Right lobe of liver (tissue), 6 donors: ENCODE measurements at regions not wholly inside any gene's neighbourhood (a gene's known extent, or its start where the extent isn't known, plus 50 kb on each side); places are given as distances from the start of the nearest gene placed in this dataset.

Experiments used
- ATAC-seq, 4 donors: fragments of 200-7000 bp; cut with Tn5 transposase; one replicate each; pipeline ENCODE4 v1.9.1; 2020; ENCODE audit warnings: mild to moderate bottlenecking in 4 of 4, moderate library complexity in 4 of 4
- DNase-seq, 3 donors: peaks; one replicate each; pipeline ENCODE4 v3.0.0-alpha.2; 2020
- H3K27ac ChIP-seq, 3 donors: fragments of 200-600 bp; one replicate each; pipeline ENCODE4 v1.8.0; 2022
- H3K27me3 ChIP-seq, 2 donors: fragments of 200-600 bp; one replicate each; pipeline ENCODE4 v1.8.0; 2022
- H3K36me3 ChIP-seq, 4 donors: fragments of 200-600 bp; sonication (generic) in 1 of 4; one replicate each; pipeline versions ENCODE4 v1.5.1 to v1.8.0; 2017 to 2022; ENCODE audit warnings: control low read depth in 1 of 4
- H3K4me1 ChIP-seq, 4 donors: fragments of 200-600 bp; sonication (generic) in 1 of 4; one replicate each; pipeline versions ENCODE4 v1.5.1 to v1.8.0; 2017 to 2022; ENCODE audit warnings: control low read depth in 1 of 4
- H3K4me3 ChIP-seq, 3 donors: fragments of 200-600 bp; one replicate each; pipeline ENCODE4 v1.8.0; 2022
- H3K9me3 ChIP-seq, 4 donors: fragments of 200-600 bp; sonication (generic) in 1 of 4; one replicate each; pipeline versions ENCODE4 v1.5.1 to v1.8.0; 2017 to 2022; ENCODE audit warnings: control low read depth in 1 of 4
- POLR2A ChIP-seq: fragments of 450-650 bp; IDR thresholded peaks from one replicate; pipeline ENCODE4 v1.6.1; 2017; ENCODE audit warnings: antibody characterized with exemption, mild to moderate bottlenecking
- WGBS: methylation state at CpG from one replicate; pipeline ENCODE4 v1.1.6; 2018; ENCODE audit warnings: low coverage, low lambda C conversion rate; ENCODE audit not compliant: insufficient coverage; ENCODE audit errors: missing lambda C conversion rate; 5-methylcytosine and 5-hydroxymethylcytosine counted together
- intact Hi-C, 2 donors: fragments of 100-400 bp; cut with DNase I; formaldehyde crosslinking; loops; one replicate each; pipeline versions ENCODE4 v1.11.2 to v1.14.1; 2022
- TF ChIP-seq, protein P1 (sequence below), 4 donors: fragments of 200-600 bp in 3 of 4; fragments of 450-650 bp in 1 of 4; IDR thresholded peaks; one replicate each; pipeline versions ENCODE4 v1.5.1 to v1.8.0; 2016 to 2022; ENCODE audit warnings: antibody characterized with exemption in 4 of 4, mild to moderate bottlenecking in 2 of 4
- donor health status: DM: no; HTN: yes; CAD: no.
- donor health status: DM: no; HTN: no; CAD: no.
- donor health status: DM: no; HTN: no; CAD: no.
- donor health status: DM: no; HTN: yes; CAD: no.
- donor health status: DM: no; HTN: yes; CAD: no.

DNA sequence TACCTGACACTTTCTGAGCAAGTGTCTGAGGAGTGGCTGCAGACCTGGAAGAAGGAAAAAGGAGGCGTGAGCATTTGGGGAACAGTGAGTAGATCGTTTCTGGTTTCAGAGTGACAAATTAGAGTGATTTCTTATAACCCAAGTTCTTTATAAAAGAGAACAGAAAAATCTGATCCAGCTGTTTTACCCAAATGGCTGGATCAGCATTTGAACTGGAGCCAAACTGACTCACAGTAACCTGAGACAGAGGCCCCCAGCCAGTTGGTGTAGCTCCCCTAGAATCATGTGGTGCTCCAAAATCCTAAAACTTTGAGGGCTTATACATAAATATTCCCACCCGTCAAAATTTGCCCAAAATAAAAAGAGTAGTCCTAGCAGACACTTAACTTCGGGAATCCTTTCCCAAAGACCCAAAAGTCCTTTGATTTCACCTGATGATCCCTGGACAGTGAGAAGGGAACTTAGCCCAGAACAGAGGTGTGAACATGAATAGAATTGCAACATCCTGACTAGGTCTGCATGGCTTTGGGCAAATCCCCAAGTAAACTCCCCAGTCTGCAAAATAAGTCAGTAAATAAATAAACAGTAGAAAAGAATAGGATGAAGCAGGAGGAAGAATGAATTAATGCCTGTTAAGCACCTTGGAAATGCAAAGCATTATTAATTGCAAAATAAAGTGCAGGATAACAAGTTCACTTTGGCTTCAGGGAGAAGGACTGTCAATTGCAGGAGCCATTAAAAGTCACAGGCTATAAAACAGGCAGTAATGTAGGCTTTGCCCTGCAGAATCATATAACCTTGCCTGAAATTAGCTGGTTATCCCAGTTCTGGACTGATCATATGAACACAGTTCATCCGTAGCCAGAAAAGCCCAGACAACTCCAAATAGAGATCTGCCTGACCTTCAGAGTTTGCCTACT is 262.0 kb upstream of the JARID2 start:
- H3K36me3 ChIP-seq: no peaks in the 10 kb centered on the region
- H3K27ac ChIP-seq: no peak overlapping the region
- TF ChIP-seq, protein P1, sequence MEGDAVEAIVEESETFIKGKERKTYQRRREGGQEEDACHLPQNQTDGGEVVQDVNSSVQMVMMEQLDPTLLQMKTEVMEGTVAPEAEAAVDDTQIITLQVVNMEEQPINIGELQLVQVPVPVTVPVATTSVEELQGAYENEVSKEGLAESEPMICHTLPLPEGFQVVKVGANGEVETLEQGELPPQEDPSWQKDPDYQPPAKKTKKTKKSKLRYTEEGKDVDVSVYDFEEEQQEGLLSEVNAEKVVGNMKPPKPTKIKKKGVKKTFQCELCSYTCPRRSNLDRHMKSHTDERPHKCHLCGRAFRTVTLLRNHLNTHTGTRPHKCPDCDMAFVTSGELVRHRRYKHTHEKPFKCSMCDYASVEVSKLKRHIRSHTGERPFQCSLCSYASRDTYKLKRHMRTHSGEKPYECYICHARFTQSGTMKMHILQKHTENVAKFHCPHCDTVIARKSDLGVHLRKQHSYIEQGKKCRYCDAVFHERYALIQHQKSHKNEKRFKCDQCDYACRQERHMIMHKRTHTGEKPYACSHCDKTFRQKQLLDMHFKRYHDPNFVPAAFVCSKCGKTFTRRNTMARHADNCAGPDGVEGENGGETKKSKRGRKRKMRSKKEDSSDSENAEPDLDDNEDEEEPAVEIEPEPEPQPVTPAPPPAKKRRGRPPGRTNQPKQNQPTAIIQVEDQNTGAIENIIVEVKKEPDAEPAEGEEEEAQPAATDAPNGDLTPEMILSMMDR (IDR thresholded peaks at IDR 0.05): no peak
- TF ChIP-seq POLR2A: no peak
- H3K4me1 ChIP-seq: peaks cover 0 to 7% (median 0%) of the 10 kb centered on the region in 4 donors
- no peak for DNase-seq
- no peaks in the 10 kb centered on the region for H3K27me3 ChIP-seq
- 53% methylated on average over 5 of the region's 5 CpGs for WGBS
- no peak overlapping the region for H3K4me3 ChIP-seq
- intact Hi-C loops: no loop called here
- H3K9me3 ChIP-seq: no peaks in the 10 kb centered on the region
- ATAC-seq: peak; percentile 43 to 76 (median 68)

DNA sequence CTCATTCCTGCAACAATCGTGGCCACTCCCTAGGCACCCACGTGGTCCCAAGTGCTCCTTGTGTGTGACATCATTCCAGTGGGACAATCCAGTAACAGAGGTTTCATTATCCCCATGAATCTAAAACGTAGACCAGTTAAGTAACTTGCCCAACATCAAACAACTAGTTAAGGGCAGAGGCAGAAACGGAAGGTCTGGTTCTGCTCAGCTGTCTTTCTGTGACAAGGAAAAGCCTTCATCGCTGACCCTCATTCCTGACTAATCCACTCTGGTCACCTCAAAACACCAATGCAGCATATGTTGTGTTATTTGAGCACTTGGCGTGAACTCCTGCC is 261.4 kb upstream of the JARID2 start:
- no peak for DNase-seq
- 35% methylated on average over 5 of the region's 6 CpGs for WGBS
- intact Hi-C loops: no loop called here

DNA sequence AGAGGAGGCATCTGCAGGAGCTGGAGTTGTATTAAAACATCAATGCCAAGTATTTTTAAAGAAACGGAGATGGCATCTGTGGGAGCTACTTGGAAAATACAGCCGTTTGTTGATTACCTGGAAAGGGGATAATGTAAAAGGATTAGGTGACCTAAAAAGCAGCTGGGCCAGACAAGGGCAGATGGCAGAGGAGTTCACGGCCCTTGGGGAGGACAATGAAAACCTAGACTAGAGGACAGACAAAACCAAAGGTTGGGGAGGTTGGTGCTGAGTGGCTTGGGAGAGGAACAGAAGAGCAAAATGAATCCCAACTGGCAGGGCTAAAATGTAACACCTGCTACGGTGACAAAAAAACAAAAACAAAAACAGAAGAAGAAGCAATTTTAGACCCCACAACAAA is 260.5 kb upstream of the JARID2 start:
- no peak overlapping the region for H3K4me3 ChIP-seq
- no peaks in the 10 kb centered on the region for H3K36me3 ChIP-seq
- DNase-seq: no peak

More for the DNA sequence above, 261.4 kb upstream of the JARID2 start:
- peak in 2 of 4 donors; percentile 55 to 60 for ATAC-seq
- H3K27ac ChIP-seq: no peak overlapping the region
- no peaks in the 10 kb centered on the region for H3K27me3 ChIP-seq
- no peaks in the 10 kb centered on the region for H3K9me3 ChIP-seq
- no peaks in the 10 kb centered on the region for H3K36me3 ChIP-seq
- H3K4me1 ChIP-seq: peaks cover 0 to 7% (median 0%) of the 10 kb centered on the region in 4 donors
- no peak overlapping the region for H3K4me3 ChIP-seq
- TF ChIP-seq, protein P1 (IDR thresholded peaks at IDR 0.05): no peak
- TF ChIP-seq POLR2A: no peak

GRCh38 chr6:14986370-14986769 is 259.5 kb upstream of the JARID2 start:
- no peak for ATAC-seq
- no peaks in the 10 kb centered on the region for H3K36me3 ChIP-seq
- DNase-seq: no peak
- H3K4me1 ChIP-seq: peaks cover 0 to 7% (median 0%) of the 10 kb centered on the region in 4 donors
- no peaks in the 10 kb centered on the region for H3K9me3 ChIP-seq
- TF ChIP-seq POLR2A: no peak
- TF ChIP-seq, protein P1 (IDR thresholded peaks at IDR 0.05): no peak
- H3K4me3 ChIP-seq: no peak overlapping the region
- no peaks in the 10 kb centered on the region for H3K27me3 ChIP-seq
- 58% methylated on average over 2 of the region's 7 CpGs for WGBS
- intact Hi-C loops: no loop called here
- H3K27ac ChIP-seq: no peak overlapping the region

More for the DNA sequence above, 260.5 kb upstream of the JARID2 start:
- 93% methylated on average over 4 of the region's 4 CpGs for WGBS
- H3K27me3 ChIP-seq: no peaks in the 10 kb centered on the region
- H3K9me3 ChIP-seq: no peaks in the 10 kb centered on the region
- no peak for TF ChIP-seq POLR2A
- TF ChIP-seq, protein P1 (IDR thresholded peaks at IDR 0.05): no peak
- intact Hi-C loops: no loop called here
- H3K27ac ChIP-seq: no peak overlapping the region
- no peak for ATAC-seq
- H3K4me1 ChIP-seq: peaks cover 0 to 7% (median 0%) of the 10 kb centered on the region in 4 donors
